Fibroblast of lung (primary cell): ENCODE measurements at regions not wholly inside any gene's neighbourhood (a gene's known extent, or its start where the extent isn't known, plus 50 kb on each side); places are given as distances from the start of the nearest gene placed in this dataset.

Experiments used
- CTCF ChIP-seq, 2 donors: IDR thresholded peaks in 1 of 2; conservative IDR thresholded peaks in 1 of 2; 1 replicate in 1 of 2; 2 replicates in 1 of 2; pipeline ENCODE4 v1.5.1; 2011 to 2012; ENCODE audit warnings: low read length in 2 of 2, control low read depth in 1 of 2, inconsistent platforms in 1 of 2, low read depth in 1 of 2, mild to moderate bottlenecking in 1 of 2
- EZH2 ChIP-seq: IDR thresholded peaks from 2 replicates; pipeline ENCODE4 v1.5.1; 2012; ENCODE audit warnings: low read length, control low read depth, mild to moderate bottlenecking; ENCODE audit errors: missing control alignments

GRCh38 chr5:53275666-53276065 lies 166.1 kb upstream of the MOCS2 start:
- TF ChIP-seq CTCF (conservative IDR thresholded peaks at IDR 0.05 in 1 of 2, IDR thresholded peaks at IDR 0.05 in 1 of 2; ENCODE audit: low read depth in 1 of 2, low read length in 2 of 2) (no peak), EZH2 (no peak)
